HG02763 (cell line): ENCODE measurements at regions not wholly inside any gene's neighbourhood (a gene's known extent, or its start where the extent isn't known, plus 50 kb on each side); places are given as distances from the start of the nearest gene placed in this dataset.

Experiments
- ATAC-seq: cut with Tn5 transposase; IDR thresholded peaks from one replicate; pipeline ENCODE4 v1.9.1; 2021; ENCODE audit warnings: mild to moderate bottlenecking, moderate library complexity; ENCODE audit not compliant: unreplicated experiment

DNA sequence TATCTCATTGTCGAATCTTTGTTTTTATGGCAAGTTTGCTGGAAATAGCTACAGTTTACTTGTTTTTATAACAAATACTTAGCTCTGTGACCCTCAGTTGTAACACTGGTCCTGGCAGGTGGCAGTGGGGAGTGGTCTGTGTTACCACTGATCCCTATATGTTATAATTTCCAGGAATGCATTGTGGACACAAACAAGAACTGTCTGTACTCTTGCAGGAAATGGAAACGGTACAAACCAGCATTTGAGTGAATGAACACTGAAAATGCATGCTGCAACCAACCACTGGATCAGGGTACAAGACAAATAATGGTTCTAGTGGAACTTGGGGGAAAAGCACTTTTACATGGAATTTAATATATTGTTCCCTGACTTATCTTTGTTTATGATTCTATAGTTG lies 66.5 kb upstream of the PJA2 start:
- ATAC-seq, result no peak

GRCh38 chr5:109469896-109470662 lies 60.3 kb upstream of the PJA2 start:
- ATAC-seq, result no peak

DNA sequence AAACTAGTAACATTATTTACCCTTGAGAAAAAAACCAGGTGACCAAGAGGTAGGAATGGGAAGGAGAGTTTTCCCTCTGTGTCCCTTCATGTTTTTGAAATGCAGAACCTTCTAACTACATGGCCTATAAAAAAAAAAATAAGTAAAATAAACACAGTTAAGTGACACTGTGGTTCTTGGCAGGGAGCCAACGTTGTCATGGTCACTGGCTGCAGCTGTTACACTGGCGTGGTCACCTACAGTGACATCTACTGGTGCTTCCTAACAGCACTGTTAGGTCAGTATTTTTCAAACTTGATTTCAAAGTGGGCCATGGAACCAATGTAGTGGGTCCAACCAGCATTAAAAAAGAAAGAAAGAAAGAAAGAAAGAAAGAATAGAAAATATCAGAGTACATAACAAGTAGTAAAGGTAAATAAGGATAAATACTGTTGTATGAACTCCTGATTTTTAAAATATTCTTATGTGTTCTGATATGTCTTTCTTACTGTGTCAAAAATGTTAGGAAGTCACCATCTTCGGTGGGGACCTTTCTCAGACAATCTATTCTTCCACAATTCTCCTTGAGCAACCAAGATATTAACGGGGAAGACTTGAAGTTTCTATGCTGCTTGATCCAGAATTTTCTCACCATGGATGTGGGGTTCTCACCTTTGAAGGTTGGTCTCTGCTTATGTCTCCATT lies 59.1 kb upstream of the PJA2 start:
- peak; percentile 97 for ATAC-seq

GRCh38 chr5:109468288-109468676 lies 58.5 kb upstream of the PJA2 start:
- ATAC-seq, result no peak

DNA sequence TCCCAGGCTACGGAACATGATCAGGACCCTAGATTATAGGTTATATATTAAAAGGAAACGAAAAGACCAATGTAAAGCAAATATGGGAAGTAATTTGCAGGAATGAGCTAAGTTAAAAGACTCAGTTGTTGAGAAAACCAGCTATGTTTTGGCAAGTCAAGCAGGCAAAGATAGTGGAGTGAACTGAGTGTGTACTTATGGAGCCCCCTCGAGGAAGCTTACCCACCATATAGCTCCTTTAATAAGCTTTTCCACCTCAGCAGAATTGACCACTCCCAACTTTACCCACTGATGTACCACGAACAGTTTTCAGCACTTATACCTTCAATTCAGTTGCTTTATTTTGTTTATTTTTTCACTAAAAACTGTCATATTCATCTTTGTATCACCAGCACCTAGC lies 57.3 kb upstream of the PJA2 start:
- ATAC-seq, result no peak
